Parathyroid adenoma (tissue), 2 donors: ENCODE measurements at regions not wholly inside any gene's neighbourhood (a gene's known extent, or its start where the extent isn't known, plus 50 kb on each side); places are given as distances from the start of the nearest gene placed in this dataset.

Source experiments
- H2AFZ ChIP-seq: fragments of 300-600 bp; sonication (generic); one replicate; pipeline ENCODE4 v1.7.0; 2017; ENCODE audit warnings: antibody characterized with exemption, mild to moderate bottlenecking
- H3K27ac ChIP-seq: fragments of 300-600 bp; sonication (generic); one replicate; pipeline ENCODE4 v1.7.0; 2017
- H3K27me3 ChIP-seq: fragments of 300-600 bp; sonication (generic); one replicate; pipeline ENCODE4 v1.7.0; 2017; ENCODE audit warnings: low read length; ENCODE audit not compliant: control insufficient read depth, insufficient read depth
- H3K36me3 ChIP-seq: fragments of 300-600 bp; sonication (generic); one replicate; pipeline ENCODE4 v1.7.0; 2017; ENCODE audit warnings: low read length; ENCODE audit not compliant: control insufficient read depth, insufficient read depth
- H3K4me1 ChIP-seq: fragments of 300-600 bp; sonication (generic); one replicate; pipeline ENCODE4 v1.7.0; 2017; ENCODE audit warnings: control low read depth
- H3K4me2 ChIP-seq: fragments of 300-600 bp; sonication (generic); one replicate; pipeline ENCODE4 v1.7.0; 2017; ENCODE audit warnings: low read length
- H3K4me3 ChIP-seq: fragments of 300-600 bp; sonication (generic); one replicate; pipeline ENCODE4 v1.7.0; 2017; ENCODE audit warnings: low read depth, low read length
- H3K79me2 ChIP-seq: fragments of 300-600 bp; sonication (generic); one replicate; pipeline ENCODE4 v1.7.0; 2017; ENCODE audit warnings: control low read depth
- H3K9ac ChIP-seq: fragments of 300-600 bp; sonication (generic); one replicate; pipeline ENCODE4 v1.7.0; 2017; ENCODE audit warnings: mild to moderate bottlenecking
- H3K9me3 ChIP-seq: fragments of 300-600 bp; sonication (generic); one replicate; pipeline ENCODE4 v1.7.0; 2017; ENCODE audit warnings: low read length; ENCODE audit not compliant: control insufficient read depth
- CTCF ChIP-seq: fragments of 300-600 bp; sonication (generic); IDR thresholded peaks from one replicate; pipeline ENCODE4 v1.7.0; 2017; ENCODE audit warnings: antibody characterized with exemption, mild to moderate bottlenecking
- donor health status: primary hyperparathyroidism.

- Histone ChIP-seq H3K9ac (no peak overlapping the region), H3K9me3 (no peaks in the 10 kb centered on the region), H3K4me1 (no peaks in the 10 kb centered on the region), H3K36me3 (no peaks in the 10 kb centered on the region), H3K4me3 (no peak overlapping the region), H3K4me2 (no peak overlapping the region), H3K27ac (no peak overlapping the region), H3K27me3 (no peaks in the 10 kb centered on the region), H2AFZ (no peak overlapping the region), H3K79me2 (no peaks in the 10 kb centered on the region)
- no peak for TF ChIP-seq CTCF
Observed at GRCh38 chr5:91643797-91644196, 260.7 kb upstream of the ARRDC3 start.

- Histone ChIP-seq H3K4me1 (no peaks in the 10 kb centered on the region), H3K27me3 (no peaks in the 10 kb centered on the region), H3K4me2 (no peak overlapping the region), H2AFZ (no peak overlapping the region), H3K27ac (no peak overlapping the region), H3K9ac (no peak overlapping the region), H3K79me2 (no peaks in the 10 kb centered on the region), H3K4me3 (no peak overlapping the region), H3K9me3 (no peaks in the 10 kb centered on the region), H3K36me3 (no peaks in the 10 kb centered on the region)
- TF ChIP-seq CTCF, result no peak
Observed at GRCh38 chr5:91642581-91642980, 259.5 kb upstream of the ARRDC3 start.

GRCh38 chr5:91641730-91642350 is 258.7 kb upstream of the ARRDC3 start:
- H3K36me3 ChIP-seq, result no peaks in the 10 kb centered on the region
- H3K27ac ChIP-seq, result no peak overlapping the region
- no peak for TF ChIP-seq CTCF
- no peak overlapping the region for H3K4me3 ChIP-seq
- no peak overlapping the region for H2AFZ ChIP-seq
- H3K9me3 ChIP-seq, result no peaks in the 10 kb centered on the region
- H3K4me2 ChIP-seq, result no peak overlapping the region
- H3K9ac ChIP-seq, result no peak overlapping the region
- H3K4me1 ChIP-seq, result no peaks in the 10 kb centered on the region
- H3K27me3 ChIP-seq, result no peaks in the 10 kb centered on the region
- H3K79me2 ChIP-seq, result no peaks in the 10 kb centered on the region

- H3K9me3 ChIP-seq, result no peaks in the 10 kb centered on the region
- no peaks in the 10 kb centered on the region for H3K79me2 ChIP-seq
- TF ChIP-seq CTCF, result no peak
- H2AFZ ChIP-seq, result no peak overlapping the region
- no peak overlapping the region for H3K4me2 ChIP-seq
- H3K36me3 ChIP-seq, result no peaks in the 10 kb centered on the region
- H3K27ac ChIP-seq, result no peak overlapping the region
- no peak overlapping the region for H3K9ac ChIP-seq
- no peaks in the 10 kb centered on the region for H3K27me3 ChIP-seq
- H3K4me3 ChIP-seq, result no peak overlapping the region
- H3K4me1 ChIP-seq, result no peaks in the 10 kb centered on the region
Observed at GRCh38 chr5:91639744-91640143, 256.6 kb upstream of the ARRDC3 start.

- H3K4me1 ChIP-seq, result no peaks in the 10 kb centered on the region
- no peak overlapping the region for H3K4me3 ChIP-seq
- H3K9me3 ChIP-seq, result no peaks in the 10 kb centered on the region
- no peaks in the 10 kb centered on the region for H3K36me3 ChIP-seq
- H3K4me2 ChIP-seq, result no peak overlapping the region
- TF ChIP-seq CTCF, result no peak
- H3K27ac ChIP-seq, result no peak overlapping the region
- H3K9ac ChIP-seq, result no peak overlapping the region
- H3K79me2 ChIP-seq, result no peaks in the 10 kb centered on the region
- no peak overlapping the region for H2AFZ ChIP-seq
- no peaks in the 10 kb centered on the region for H3K27me3 ChIP-seq
Observed at GRCh38 chr5:91638010-91638409, 254.9 kb upstream of the ARRDC3 start.
